WTC11 (cell line): ENCODE measurements at regions not wholly inside any gene's neighbourhood (a gene's known extent, or its start where the extent isn't known, plus 50 kb on each side); places are given as distances from the start of the nearest gene placed in this dataset.

ENCODE experiments used
- ATAC-seq: fragments of 200-7000 bp; cut with Tn5 transposase; 2 replicates; pipeline ENCODE4 v1.10.0; 2021; ENCODE audit warnings: mild to moderate bottlenecking, moderate library complexity
- CTCF ChIA-PET: fragments of 300-600 bp; sonication (Branson Sonifier 250); formaldehyde crosslinking; loops from one replicate; lab custom pipeline; 2021; ENCODE audit warnings: antibody characterized with exemption; lab: Charles Lee
- POLR2A ChIA-PET: fragments of 350-600 bp; sonication (Branson Sonifier 250); formaldehyde crosslinking; loops from one replicate; lab custom pipeline; 2021; ENCODE audit warnings: antibody characterized with exemption; lab: Charles Lee
- DNase-seq: peaks from one replicate; pipeline ENCODE4 v3.0.0; 2021; ENCODE audit warnings: low spot score
- H3K27ac Mint-ChIP-seq: 2 replicates; pipeline ENCODE4 v1.8.0; 2021; ENCODE audit warnings: mixed read lengths
- H3K27me3 Mint-ChIP-seq: 2 replicates; pipeline ENCODE4 v1.8.0; 2021; ENCODE audit warnings: low read depth, mild to moderate bottlenecking, moderate library complexity, mixed read lengths
- H3K36me3 Mint-ChIP-seq: 2 replicates; pipeline ENCODE4 v1.8.0; 2021; ENCODE audit warnings: mixed read lengths
- H3K4me1 Mint-ChIP-seq: 2 replicates; pipeline ENCODE4 v1.8.0; 2022; ENCODE audit warnings: mixed read lengths
- H3K4me3 Mint-ChIP-seq: 2 replicates; pipeline ENCODE4 v1.8.0; 2021; ENCODE audit warnings: mild to moderate bottlenecking, moderate library complexity, mixed read lengths
- H3K9me3 Mint-ChIP-seq: 2 replicates; pipeline ENCODE4 v1.8.0; 2021; ENCODE audit warnings: mixed read lengths
- ATF2 ChIP-seq: sonication (generic); formaldehyde crosslinking; IDR thresholded peaks from 2 replicates; pipeline ENCODE4 v1.8.1; 2022; ENCODE audit warnings: low read depth, missing genetic modification reagents, borderline replicate concordance
- CREB1 ChIP-seq: sonication (generic); formaldehyde crosslinking; IDR thresholded peaks from 2 replicates; pipeline ENCODE4 v1.8.0; 2023; ENCODE audit warnings: mild to moderate bottlenecking, missing genetic modification reagents
- E2F5 ChIP-seq: sonication (generic); formaldehyde crosslinking; IDR thresholded peaks from 2 replicates; pipeline ENCODE4 v1.8.1; 2022; ENCODE audit warnings: mild to moderate bottlenecking, moderate library complexity, missing genetic modification reagents
- FOXP1 ChIP-seq: sonication (generic); formaldehyde crosslinking; IDR thresholded peaks from 2 replicates; pipeline ENCODE4 v1.8.0; 2022; ENCODE audit warnings: missing genetic modification reagents, mild to moderate bottlenecking, moderate library complexity, borderline replicate concordance
- HMGXB4 ChIP-seq: sonication (generic); formaldehyde crosslinking; IDR thresholded peaks from 2 replicates; pipeline ENCODE4 v1.8.1; 2023; ENCODE audit warnings: mild to moderate bottlenecking, moderate library complexity, missing genetic modification reagents
- MYBL2 ChIP-seq: sonication (generic); formaldehyde crosslinking; IDR thresholded peaks from 2 replicates; pipeline ENCODE4 v1.8.1; 2023; ENCODE audit warnings: mild to moderate bottlenecking, moderate library complexity, missing genetic modification reagents
- OVOL2 ChIP-seq: fragments of 250-450 bp; sonication (Bioruptor Pico); IDR thresholded peaks from 2 replicates; pipeline ENCODE4 v1.9.0; 2021; ENCODE audit warnings: mild to moderate bottlenecking, borderline replicate concordance
- SMAD4 ChIP-seq: sonication (generic); formaldehyde crosslinking; IDR thresholded peaks from 2 replicates; pipeline ENCODE4 v1.8.0; 2022; ENCODE audit warnings: mild to moderate bottlenecking, missing genetic modification reagents
- TEAD4 ChIP-seq: sonication (generic); formaldehyde crosslinking; IDR thresholded peaks from 2 replicates; pipeline ENCODE4 v1.8.0; 2022; ENCODE audit warnings: mild to moderate bottlenecking, missing genetic modification reagents
- ZNF121 ChIP-seq: sonication (generic); formaldehyde crosslinking; IDR thresholded peaks from 2 replicates; pipeline ENCODE4 v1.8.0; 2023; ENCODE audit warnings: missing genetic modification reagents
- ZNF219 ChIP-seq: sonication (generic); formaldehyde crosslinking; IDR thresholded peaks from 2 replicates; pipeline ENCODE4 v1.8.0; 2023; ENCODE audit warnings: missing genetic modification reagents, mild to moderate bottlenecking, borderline replicate concordance
- ZNF263 ChIP-seq: sonication (generic); formaldehyde crosslinking; IDR thresholded peaks from 2 replicates; pipeline ENCODE4 v1.8.1; 2022; ENCODE audit warnings: low read depth, mild to moderate bottlenecking, moderate library complexity, missing genetic modification reagents
- ZNF423 ChIP-seq: fragments of 250-450 bp; sonication (Bioruptor Pico); IDR thresholded peaks from 2 replicates; pipeline ENCODE4 v2.1.2; 2022; ENCODE audit warnings: mild to moderate bottlenecking, moderate library complexity
- ZNF671 ChIP-seq: fragments of 250-450 bp; sonication (Bioruptor Pico); IDR thresholded peaks from 2 replicates; pipeline ENCODE4 v1.8.0; 2021; ENCODE audit warnings: mild to moderate bottlenecking
- TF ChIP-seq, protein P1 (sequence below): sonication (generic); formaldehyde crosslinking; IDR thresholded peaks from 2 replicates; pipeline ENCODE4 v1.8.1; 2023; ENCODE audit warnings: mild to moderate bottlenecking, missing genetic modification reagents
- TF ChIP-seq, protein P2 (sequence below): sonication (generic); formaldehyde crosslinking; IDR thresholded peaks from 2 replicates; pipeline ENCODE4 v1.8.0; 2023; ENCODE audit warnings: missing genetic modification reagents, mild to moderate bottlenecking, borderline replicate concordance
- TF ChIP-seq, protein P3 (sequence below): sonication (generic); formaldehyde crosslinking; IDR thresholded peaks from 2 replicates; pipeline ENCODE4 v1.8.1; 2022; ENCODE audit warnings: missing genetic modification reagents, borderline replicate concordance
- TF ChIP-seq, protein P4 (sequence below): sonication (generic); formaldehyde crosslinking; IDR thresholded peaks from 2 replicates; pipeline ENCODE4 v1.8.1; 2023; ENCODE audit warnings: mild to moderate bottlenecking, missing genetic modification reagents, borderline replicate concordance

DNA sequence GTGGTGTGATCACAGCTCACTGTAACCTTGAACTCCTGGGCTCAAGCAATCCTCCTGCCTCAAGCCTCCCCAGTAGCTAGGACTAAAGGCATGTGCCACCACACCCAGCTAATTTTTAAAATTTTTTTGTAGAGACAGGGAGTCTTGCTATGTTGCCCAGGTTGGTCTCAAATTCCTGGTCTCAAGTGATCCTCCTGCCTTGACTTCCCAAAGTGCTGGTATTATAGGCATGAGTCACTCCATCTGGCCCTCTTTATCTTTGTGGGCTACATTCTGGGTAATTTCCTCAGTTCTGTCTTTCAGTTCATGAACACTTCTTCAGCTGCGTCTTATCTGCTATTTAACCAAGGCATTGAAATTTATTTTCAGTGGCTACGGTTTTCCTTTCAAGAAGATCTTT, 196.6 kb upstream of the IER5L start (continued):
- no peak for TF ChIP-seq E2F5 (CRISPR knock-in tag)

- Mint-ChIP-seq H3K27me3 (peaks cover 5% of the 10 kb centered on the region; the same call in 1 of the 2 replicates), H3K4me1 (peaks cover 7% of the 10 kb centered on the region; the same call in 1 of the 2 replicates), H3K27ac (no peak overlapping the region), H3K4me3 (no peak overlapping the region), H3K9me3 (peaks cover 15% of the 10 kb centered on the region), H3K36me3 (peaks cover 8% of the 10 kb centered on the region)
- ATAC-seq, result no peak
- DNase-seq, result no peak
- CTCF ChIA-PET, result no interaction called here
- POLR2A ChIA-PET, result no interaction called here
- no peak for TF ChIP-seq ZNF423
- TF ChIP-seq, protein P1, sequence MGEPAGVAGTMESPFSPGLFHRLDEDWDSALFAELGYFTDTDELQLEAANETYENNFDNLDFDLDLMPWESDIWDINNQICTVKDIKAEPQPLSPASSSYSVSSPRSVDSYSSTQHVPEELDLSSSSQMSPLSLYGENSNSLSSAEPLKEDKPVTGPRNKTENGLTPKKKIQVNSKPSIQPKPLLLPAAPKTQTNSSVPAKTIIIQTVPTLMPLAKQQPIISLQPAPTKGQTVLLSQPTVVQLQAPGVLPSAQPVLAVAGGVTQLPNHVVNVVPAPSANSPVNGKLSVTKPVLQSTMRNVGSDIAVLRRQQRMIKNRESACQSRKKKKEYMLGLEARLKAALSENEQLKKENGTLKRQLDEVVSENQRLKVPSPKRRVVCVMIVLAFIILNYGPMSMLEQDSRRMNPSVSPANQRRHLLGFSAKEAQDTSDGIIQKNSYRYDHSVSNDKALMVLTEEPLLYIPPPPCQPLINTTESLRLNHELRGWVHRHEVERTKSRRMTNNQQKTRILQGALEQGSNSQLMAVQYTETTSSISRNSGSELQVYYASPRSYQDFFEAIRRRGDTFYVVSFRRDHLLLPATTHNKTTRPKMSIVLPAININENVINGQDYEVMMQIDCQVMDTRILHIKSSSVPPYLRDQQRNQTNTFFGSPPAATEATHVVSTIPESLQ, result no peak
- no peak for TF ChIP-seq ZNF671 (CRISPR knock-in tag)
- no peak for TF ChIP-seq ATF2
- TF ChIP-seq, protein P2, sequence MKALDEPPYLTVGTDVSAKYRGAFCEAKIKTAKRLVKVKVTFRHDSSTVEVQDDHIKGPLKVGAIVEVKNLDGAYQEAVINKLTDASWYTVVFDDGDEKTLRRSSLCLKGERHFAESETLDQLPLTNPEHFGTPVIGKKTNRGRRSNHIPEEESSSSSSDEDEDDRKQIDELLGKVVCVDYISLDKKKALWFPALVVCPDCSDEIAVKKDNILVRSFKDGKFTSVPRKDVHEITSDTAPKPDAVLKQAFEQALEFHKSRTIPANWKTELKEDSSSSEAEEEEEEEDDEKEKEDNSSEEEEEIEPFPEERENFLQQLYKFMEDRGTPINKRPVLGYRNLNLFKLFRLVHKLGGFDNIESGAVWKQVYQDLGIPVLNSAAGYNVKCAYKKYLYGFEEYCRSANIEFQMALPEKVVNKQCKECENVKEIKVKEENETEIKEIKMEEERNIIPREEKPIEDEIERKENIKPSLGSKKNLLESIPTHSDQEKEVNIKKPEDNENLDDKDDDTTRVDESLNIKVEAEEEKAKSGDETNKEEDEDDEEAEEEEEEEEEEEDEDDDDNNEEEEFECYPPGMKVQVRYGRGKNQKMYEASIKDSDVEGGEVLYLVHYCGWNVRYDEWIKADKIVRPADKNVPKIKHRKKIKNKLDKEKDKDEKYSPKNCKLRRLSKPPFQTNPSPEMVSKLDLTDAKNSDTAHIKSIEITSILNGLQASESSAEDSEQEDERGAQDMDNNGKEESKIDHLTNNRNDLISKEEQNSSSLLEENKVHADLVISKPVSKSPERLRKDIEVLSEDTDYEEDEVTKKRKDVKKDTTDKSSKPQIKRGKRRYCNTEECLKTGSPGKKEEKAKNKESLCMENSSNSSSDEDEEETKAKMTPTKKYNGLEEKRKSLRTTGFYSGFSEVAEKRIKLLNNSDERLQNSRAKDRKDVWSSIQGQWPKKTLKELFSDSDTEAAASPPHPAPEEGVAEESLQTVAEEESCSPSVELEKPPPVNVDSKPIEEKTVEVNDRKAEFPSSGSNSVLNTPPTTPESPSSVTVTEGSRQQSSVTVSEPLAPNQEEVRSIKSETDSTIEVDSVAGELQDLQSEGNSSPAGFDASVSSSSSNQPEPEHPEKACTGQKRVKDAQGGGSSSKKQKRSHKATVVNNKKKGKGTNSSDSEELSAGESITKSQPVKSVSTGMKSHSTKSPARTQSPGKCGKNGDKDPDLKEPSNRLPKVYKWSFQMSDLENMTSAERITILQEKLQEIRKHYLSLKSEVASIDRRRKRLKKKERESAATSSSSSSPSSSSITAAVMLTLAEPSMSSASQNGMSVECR, result no peak
- no peak for TF ChIP-seq CREB1 (CRISPR knock-in tag)
- no peak for TF ChIP-seq HMGXB4 (CRISPR knock-in tag)
- TF ChIP-seq MYBL2 (CRISPR knock-in tag), result no peak
- no peak for TF ChIP-seq FOXP1 (CRISPR knock-in tag)
- no peak for TF ChIP-seq OVOL2 (CRISPR knock-in tag)
- TF ChIP-seq, protein P3, sequence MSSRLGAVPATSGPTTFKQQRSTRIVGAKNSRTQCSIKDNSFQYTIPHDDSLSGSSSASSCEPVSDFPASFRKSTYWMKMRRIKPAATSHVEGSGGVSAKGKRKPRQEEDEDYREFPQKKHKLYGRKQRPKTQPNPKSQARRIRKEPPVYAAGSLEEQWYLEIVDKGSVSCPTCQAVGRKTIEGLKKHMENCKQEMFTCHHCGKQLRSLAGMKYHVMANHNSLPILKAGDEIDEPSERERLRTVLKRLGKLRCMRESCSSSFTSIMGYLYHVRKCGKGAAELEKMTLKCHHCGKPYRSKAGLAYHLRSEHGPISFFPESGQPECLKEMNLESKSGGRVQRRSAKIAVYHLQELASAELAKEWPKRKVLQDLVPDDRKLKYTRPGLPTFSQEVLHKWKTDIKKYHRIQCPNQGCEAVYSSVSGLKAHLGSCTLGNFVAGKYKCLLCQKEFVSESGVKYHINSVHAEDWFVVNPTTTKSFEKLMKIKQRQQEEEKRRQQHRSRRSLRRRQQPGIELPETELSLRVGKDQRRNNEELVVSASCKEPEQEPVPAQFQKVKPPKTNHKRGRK (CRISPR knock-in tag), result no peak
- TF ChIP-seq SMAD4 (CRISPR knock-in tag), result no peak
- TF ChIP-seq TEAD4, result no peak
- TF ChIP-seq ZNF263, result no peak
- TF ChIP-seq, protein P4, sequence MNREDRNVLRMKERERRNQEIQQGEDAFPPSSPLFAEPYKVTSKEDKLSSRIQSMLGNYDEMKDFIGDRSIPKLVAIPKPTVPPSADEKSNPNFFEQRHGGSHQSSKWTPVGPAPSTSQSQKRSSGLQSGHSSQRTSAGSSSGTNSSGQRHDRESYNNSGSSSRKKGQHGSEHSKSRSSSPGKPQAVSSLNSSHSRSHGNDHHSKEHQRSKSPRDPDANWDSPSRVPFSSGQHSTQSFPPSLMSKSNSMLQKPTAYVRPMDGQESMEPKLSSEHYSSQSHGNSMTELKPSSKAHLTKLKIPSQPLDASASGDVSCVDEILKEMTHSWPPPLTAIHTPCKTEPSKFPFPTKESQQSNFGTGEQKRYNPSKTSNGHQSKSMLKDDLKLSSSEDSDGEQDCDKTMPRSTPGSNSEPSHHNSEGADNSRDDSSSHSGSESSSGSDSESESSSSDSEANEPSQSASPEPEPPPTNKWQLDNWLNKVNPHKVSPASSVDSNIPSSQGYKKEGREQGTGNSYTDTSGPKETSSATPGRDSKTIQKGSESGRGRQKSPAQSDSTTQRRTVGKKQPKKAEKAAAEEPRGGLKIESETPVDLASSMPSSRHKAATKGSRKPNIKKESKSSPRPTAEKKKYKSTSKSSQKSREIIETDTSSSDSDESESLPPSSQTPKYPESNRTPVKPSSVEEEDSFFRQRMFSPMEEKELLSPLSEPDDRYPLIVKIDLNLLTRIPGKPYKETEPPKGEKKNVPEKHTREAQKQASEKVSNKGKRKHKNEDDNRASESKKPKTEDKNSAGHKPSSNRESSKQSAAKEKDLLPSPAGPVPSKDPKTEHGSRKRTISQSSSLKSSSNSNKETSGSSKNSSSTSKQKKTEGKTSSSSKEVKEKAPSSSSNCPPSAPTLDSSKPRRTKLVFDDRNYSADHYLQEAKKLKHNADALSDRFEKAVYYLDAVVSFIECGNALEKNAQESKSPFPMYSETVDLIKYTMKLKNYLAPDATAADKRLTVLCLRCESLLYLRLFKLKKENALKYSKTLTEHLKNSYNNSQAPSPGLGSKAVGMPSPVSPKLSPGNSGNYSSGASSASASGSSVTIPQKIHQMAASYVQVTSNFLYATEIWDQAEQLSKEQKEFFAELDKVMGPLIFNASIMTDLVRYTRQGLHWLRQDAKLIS (CRISPR knock-in tag), result no peak
- no peak for TF ChIP-seq ZNF121 (CRISPR knock-in tag)
- TF ChIP-seq ZNF219, result no peak
Measured at GRCh38 chr9:129374231-129374630, 196.2 kb upstream of the IER5L start.
